Kidney epithelial cell (primary cell): ENCODE measurements at regions not wholly inside any gene's neighbourhood (a gene's known extent, or its start where the extent isn't known, plus 50 kb on each side); places are given as distances from the start of the nearest gene placed in this dataset.
"Not testable (repeated sequence)": the region's sequence is repeated elsewhere in the genome, so short reads cannot be mapped to it uniquely, and the experiment has no call there.

Source experiments
- DNase-seq: peaks from one replicate; pipeline ENCODE4 v3.0.0-alpha.2; 2010; ENCODE audit warnings: low read depth
- H3K27me3 ChIP-seq: 2 replicates; pipeline ENCODE4 v1.6.0; 2011; ENCODE audit warnings: low read length; ENCODE audit not compliant: control insufficient read depth, insufficient read depth
- H3K36me3 ChIP-seq: 2 replicates; pipeline ENCODE4 v1.5.1; 2011; ENCODE audit warnings: low read length; ENCODE audit not compliant: control insufficient read depth, insufficient read depth
- H3K4me3 ChIP-seq: 2 replicates; pipeline ENCODE4 v1.5.1; 2011; ENCODE audit warnings: low read depth, mild to moderate bottlenecking, control low read depth, low read length
- CTCF ChIP-seq: IDR thresholded peaks from 2 replicates; pipeline ENCODE4 v1.5.1; 2011; ENCODE audit warnings: mild to moderate bottlenecking, moderate library complexity, low read length, control low read depth, inconsistent platforms; ENCODE audit not compliant: insufficient read depth, poor library complexity, severe bottlenecking

GRCh38 chr7:156378806-156379205 lies 261.8 kb upstream of the RNF32 start:
- no peaks in the 10 kb centered on the region for H3K36me3 ChIP-seq
- TF ChIP-seq CTCF = no peak
- DNase-seq = no peak
- no peaks in the 10 kb centered on the region for H3K27me3 ChIP-seq
- no peak overlapping the region for H3K4me3 ChIP-seq

- H3K27me3 ChIP-seq = no peaks in the 10 kb centered on the region
- H3K36me3 ChIP-seq = no peaks in the 10 kb centered on the region
- TF ChIP-seq CTCF = no peak
Measured at GRCh38 chr7:156376317-156376716, 264.3 kb upstream of the RNF32 start.

GRCh38 chr7:156374335-156374734 lies 266.2 kb upstream of the RNF32 start:
- no peak for DNase-seq
- no peaks in the 10 kb centered on the region for H3K27me3 ChIP-seq
- no peak for TF ChIP-seq CTCF
- H3K4me3 ChIP-seq = no peak overlapping the region
- H3K36me3 ChIP-seq = no peaks in the 10 kb centered on the region

More at GRCh38 chr7:156376317-156376716, 264.3 kb upstream of the RNF32 start:
- H3K4me3 ChIP-seq = no peak overlapping the region
- DNase-seq = no peak

- H3K27me3 ChIP-seq, H3K36me3 ChIP-seq, H3K4me3 ChIP-seq, DNase-seq: not testable (repeated sequence)
Measured at GRCh38 chr7:156369929-156370328, 270.6 kb upstream of the RNF32 start.

GRCh38 chr7:156368053-156368843 lies 272.3 kb upstream of the RNF32 start:
- DNase-seq = no peak
- TF ChIP-seq CTCF = no peak
- Histone ChIP-seq H3K36me3 (no peaks in the 10 kb centered on the region), H3K4me3 (no peak overlapping the region), H3K27me3 (no peaks in the 10 kb centered on the region)

- TF ChIP-seq CTCF = no peak
- no peaks in the 10 kb centered on the region for H3K27me3 ChIP-seq
- H3K36me3 ChIP-seq = no peaks in the 10 kb centered on the region
- no peak overlapping the region for H3K4me3 ChIP-seq
- DNase-seq = no peak
Measured at GRCh38 chr7:156363751-156364150, 276.8 kb upstream of the RNF32 start.
